IPS DF 6.9 (cell line): ENCODE measurements at regions not wholly inside any gene's neighbourhood (a gene's known extent, or its start where the extent isn't known, plus 50 kb on each side); places are given as distances from the start of the nearest gene placed in this dataset.
"Not testable (repeated sequence)": the region's sequence is repeated elsewhere in the genome, so short reads cannot be mapped to it uniquely, and the experiment has no call there.

ENCODE experiments used
- DNase-seq: peaks from one replicate; pipeline ENCODE4 v3.0.0-alpha.2; 2013; ENCODE audit warnings: low read depth, low spot score
- H3K27ac ChIP-seq: one replicate; pipeline ENCODE4 v1.5.1; 2013; ENCODE audit warnings: low read length, control low read depth
- H3K27me3 ChIP-seq: 2 replicates; pipeline ENCODE4 v1.6.1; 2013; ENCODE audit warnings: mild to moderate bottlenecking, low read length; ENCODE audit not compliant: control insufficient read depth, insufficient read depth
- H3K36me3 ChIP-seq: 2 replicates; pipeline ENCODE4 v1.6.1; 2013; ENCODE audit warnings: low read length; ENCODE audit not compliant: control insufficient read depth, insufficient read depth
- H3K4me1 ChIP-seq: 2 replicates; pipeline ENCODE4 v1.6.1; 2013; ENCODE audit warnings: low read length; ENCODE audit not compliant: control insufficient read depth, insufficient read depth
- H3K4me3 ChIP-seq: 2 replicates; pipeline ENCODE4 v1.5.1; 2013; ENCODE audit warnings: mild to moderate bottlenecking, low read length
- H3K9me3 ChIP-seq: 2 replicates; pipeline ENCODE4 v1.6.1; 2013; ENCODE audit warnings: low read length, inconsistent platforms; ENCODE audit not compliant: control insufficient read depth, insufficient read depth
- WGBS: extraction: QIAGEN DNeasy Blood & Tissue Kit; methylation state at CpG from one replicate; pipeline ENCODE4 v1.1.7; 2013; ENCODE audit warnings: mixed read lengths, missing lambda C conversion rate; ENCODE audit not compliant: insufficient read length, insufficient coverage; 5-methylcytosine and 5-hydroxymethylcytosine counted together

GRCh38 chr5:66438087-66438486 lies 158.1 kb upstream of the MAST4 start:
- no CpG with 5 or more reads among the region's 4 CpGs for WGBS
- Histone ChIP-seq H3K36me3 (no peaks in the 10 kb centered on the region), H3K9me3 (no peaks in the 10 kb centered on the region), H3K27me3 (no peaks in the 10 kb centered on the region), H3K4me3 (no peak overlapping the region), H3K4me1 (no peaks in the 10 kb centered on the region), H3K27ac (no peak overlapping the region)
- no peak for DNase-seq

- Histone ChIP-seq H3K4me3 (no peak overlapping the region), H3K27ac (no peak overlapping the region), H3K4me1 (no peaks in the 10 kb centered on the region), H3K27me3 (no peaks in the 10 kb centered on the region), H3K9me3 (no peaks in the 10 kb centered on the region), H3K36me3 (no peaks in the 10 kb centered on the region)
- DNase-seq: no peak
- WGBS: no CpG with 5 or more reads among the region's 3 CpGs
These were observed 157.5 kb upstream of the MAST4 start for GRCh38 chr5:66438696-66439095.

- Histone ChIP-seq H3K36me3 (no peaks in the 10 kb centered on the region), H3K27me3 (no peaks in the 10 kb centered on the region), H3K9me3 (no peaks in the 10 kb centered on the region), H3K4me1 (no peaks in the 10 kb centered on the region), H3K4me3 (no peak overlapping the region), H3K27ac (no peak overlapping the region)
- WGBS: no CpG with 5 or more reads among the region's 5 CpGs
- DNase-seq: no peak
These were observed 156.0 kb upstream of the MAST4 start for GRCh38 chr5:66440202-66440680.

- WGBS: no CpG with 5 or more reads among the region's 1 CpG
- H3K27ac ChIP-seq: no peak overlapping the region
- DNase-seq: no peak
- H3K4me1 ChIP-seq: no peaks in the 10 kb centered on the region
- no peak overlapping the region for H3K4me3 ChIP-seq
- H3K9me3 ChIP-seq: no peaks in the 10 kb centered on the region
- H3K36me3 ChIP-seq: no peaks in the 10 kb centered on the region
- no peaks in the 10 kb centered on the region for H3K27me3 ChIP-seq
These were observed 154.8 kb upstream of the MAST4 start for GRCh38 chr5:66441351-66441750.

GRCh38 chr5:66442951-66443445 lies 153.2 kb upstream of the MAST4 start:
- no peaks in the 10 kb centered on the region for H3K36me3 ChIP-seq
- DNase-seq: no peak
- H3K4me3 ChIP-seq: no peak overlapping the region
- no CpG with 5 or more reads among the region's 5 CpGs for WGBS
- no peak overlapping the region for H3K27ac ChIP-seq
- H3K9me3 ChIP-seq: no peaks in the 10 kb centered on the region
- H3K27me3 ChIP-seq: no peaks in the 10 kb centered on the region
- no peaks in the 10 kb centered on the region for H3K4me1 ChIP-seq

GRCh38 chr5:66443462-66444130 lies 152.6 kb upstream of the MAST4 start:
- Histone ChIP-seq H3K4me3 (no peak overlapping the region), H3K36me3 (no peaks in the 10 kb centered on the region), H3K27ac (no peak overlapping the region), H3K4me1 (no peaks in the 10 kb centered on the region), H3K27me3 (no peaks in the 10 kb centered on the region), H3K9me3 (no peaks in the 10 kb centered on the region)
- WGBS: no CpG with 5 or more reads among the region's 4 CpGs
- DNase-seq: no peak

- no CpG with 5 or more reads among the region's 1 CpG for WGBS
- DNase-seq, H3K36me3 ChIP-seq, H3K4me3 ChIP-seq, H3K27me3 ChIP-seq, H3K4me1 ChIP-seq, H3K27ac ChIP-seq, H3K9me3 ChIP-seq: not testable (repeated sequence)
These were observed 148.1 kb upstream of the MAST4 start for GRCh38 chr5:66448070-66448469.

GRCh38 chr5:66450237-66450636 lies 146.0 kb upstream of the MAST4 start:
- Histone ChIP-seq H3K4me3 (no peak overlapping the region), H3K27me3 (no peaks in the 10 kb centered on the region), H3K27ac (no peak overlapping the region), H3K4me1 (no peaks in the 10 kb centered on the region), H3K9me3 (no peaks in the 10 kb centered on the region), H3K36me3 (no peaks in the 10 kb centered on the region)
- DNase-seq: no peak
- WGBS: no CpG with 5 or more reads among the region's 6 CpGs

GRCh38 chr5:66450988-66451387 lies 145.2 kb upstream of the MAST4 start:
- DNase-seq: no peak
- WGBS: no CpG with 5 or more reads among the region's 2 CpGs
- Histone ChIP-seq H3K27me3 (no peaks in the 10 kb centered on the region), H3K9me3 (no peaks in the 10 kb centered on the region), H3K36me3 (no peaks in the 10 kb centered on the region), H3K4me1 (no peaks in the 10 kb centered on the region), H3K4me3 (no peak overlapping the region), H3K27ac (no peak overlapping the region)

- DNase-seq: no peak
- no peaks in the 10 kb centered on the region for H3K27me3 ChIP-seq
These were observed 144.1 kb upstream of the MAST4 start for GRCh38 chr5:66452109-66452508.

More at GRCh38 chr5:66452109-66452508, 144.1 kb upstream of the MAST4 start:
- Histone ChIP-seq H3K36me3 (no peaks in the 10 kb centered on the region), H3K4me1 (no peaks in the 10 kb centered on the region), H3K27ac (no peak overlapping the region), H3K9me3 (no peaks in the 10 kb centered on the region), H3K4me3 (no peak overlapping the region)
- WGBS: no CpG with 5 or more reads among the region's 1 CpG
